HG03045 (cell line): ENCODE measurements at regions not wholly inside any gene's neighbourhood (a gene's known extent, or its start where the extent isn't known, plus 50 kb on each side); places are given as distances from the start of the nearest gene placed in this dataset.
"Not testable (repeated sequence)": the region's sequence is repeated elsewhere in the genome, so short reads cannot be mapped to it uniquely, and the experiment has no call there.

Source experiments
- ATAC-seq: cut with Tn5 transposase; IDR thresholded peaks from one replicate; pipeline ENCODE4 v1.9.1; 2021; ENCODE audit warnings: mild to moderate bottlenecking, moderate library complexity; ENCODE audit not compliant: unreplicated experiment

DNA sequence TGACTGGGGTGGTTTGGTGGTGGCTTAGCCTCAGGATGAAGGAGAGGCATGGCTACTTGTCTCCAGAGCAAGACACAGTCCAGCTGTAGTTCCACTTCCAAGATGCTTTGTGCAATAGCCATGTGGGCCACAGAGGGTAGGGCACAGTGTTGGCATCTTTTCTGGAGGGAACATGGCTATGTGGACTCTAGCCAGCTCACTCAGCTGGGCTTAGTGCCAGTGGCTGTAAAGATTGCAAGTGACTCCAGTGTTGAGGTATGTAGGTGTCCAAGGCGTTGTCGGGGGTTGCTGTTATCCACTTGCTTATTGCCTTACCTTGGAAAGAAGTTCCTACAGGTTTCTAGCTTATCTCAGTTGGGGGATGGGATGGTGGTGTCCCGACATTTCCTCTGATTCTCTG lies 233.4 kb downstream of the CD109 start:
- no peak for ATAC-seq

DNA sequence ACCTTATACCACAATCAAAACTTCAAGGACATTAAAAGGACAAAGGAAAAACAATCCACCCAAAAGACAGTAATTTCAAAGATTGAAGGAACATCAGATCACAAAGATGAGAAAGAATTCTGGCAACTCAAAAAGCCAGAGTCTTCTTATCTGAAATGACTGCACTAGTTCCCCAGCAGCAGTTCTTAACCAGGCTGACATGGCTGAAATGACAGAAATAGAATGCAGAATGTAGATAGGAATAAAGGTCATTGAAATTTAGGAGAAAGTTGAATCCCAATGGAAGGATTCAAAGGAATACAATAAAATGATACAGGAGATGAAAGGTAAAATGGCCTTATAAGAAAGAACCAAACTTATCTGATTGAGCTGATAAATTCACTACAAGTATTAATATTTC lies 231.4 kb downstream of the CD109 start:
- ATAC-seq, result no peak

DNA sequence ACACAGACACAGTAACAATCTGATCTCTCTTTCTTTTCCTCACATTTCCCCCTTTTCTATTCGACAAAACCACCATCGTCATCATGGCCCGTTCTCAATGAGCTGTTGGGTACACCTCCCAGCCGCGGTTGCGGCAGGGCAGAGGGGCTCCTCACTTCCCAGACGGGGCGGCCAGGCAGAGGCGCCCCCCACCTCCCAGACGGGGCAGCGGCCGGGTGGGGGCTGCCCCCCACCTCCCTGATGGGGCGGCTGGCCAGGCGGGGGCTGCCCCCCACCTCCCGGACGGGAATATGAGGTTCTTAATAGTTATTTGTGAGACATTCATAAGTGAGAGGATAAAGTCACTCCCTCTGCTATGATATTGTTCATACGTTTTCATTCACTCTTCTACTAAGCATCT lies 229.7 kb downstream of the CD109 start:
- not testable (repeated sequence) for ATAC-seq

DNA sequence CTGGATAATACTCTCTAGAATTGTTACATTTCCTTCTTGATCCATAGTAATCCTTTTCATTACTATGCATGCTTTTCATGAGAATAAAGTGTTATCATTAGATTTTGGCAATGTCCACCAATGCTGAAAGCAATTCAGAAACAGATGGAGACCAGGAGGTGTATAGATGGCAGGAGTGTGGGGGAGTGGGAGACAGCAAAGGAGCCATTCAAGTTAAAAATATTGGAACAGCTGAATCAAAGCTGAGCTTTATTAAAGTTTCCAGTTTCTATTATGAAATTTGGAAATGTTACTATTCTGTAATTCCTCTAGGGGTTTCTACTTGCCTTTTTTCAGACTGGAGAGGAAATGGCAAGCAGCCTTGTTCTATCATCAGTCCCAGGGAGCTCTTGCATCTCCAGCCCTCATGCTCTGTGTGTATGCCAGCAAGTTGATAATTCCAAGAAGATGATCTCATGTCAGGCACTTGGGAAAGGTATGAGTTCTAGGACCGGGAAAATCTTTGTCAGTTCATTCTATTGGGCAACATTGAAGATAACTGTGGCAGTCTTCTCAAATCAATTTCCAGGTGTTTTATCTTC lies 228.0 kb downstream of the CD109 start:
- no peak for ATAC-seq

DNA sequence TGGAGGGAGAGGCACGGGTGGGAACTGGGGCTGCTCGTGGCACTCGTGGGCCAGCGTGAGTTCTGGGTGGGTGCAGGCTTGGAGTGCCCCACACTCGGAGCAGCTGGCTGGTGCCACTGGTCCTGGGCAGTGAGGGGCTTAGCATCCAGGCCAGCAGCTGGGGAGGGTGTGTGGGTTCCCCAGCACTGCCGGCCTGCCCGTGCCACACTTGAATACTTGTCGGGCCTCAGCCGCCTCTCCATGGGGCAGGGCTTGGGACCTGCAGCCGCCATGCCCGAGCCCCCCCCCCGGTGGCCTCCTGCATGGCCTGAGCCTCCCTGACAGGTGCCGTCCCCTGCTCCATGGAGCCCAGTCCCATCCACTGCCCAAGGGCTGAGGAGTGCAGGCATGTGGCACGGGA lies 207.2 kb downstream of the CD109 start:
- ATAC-seq, result no peak

DNA sequence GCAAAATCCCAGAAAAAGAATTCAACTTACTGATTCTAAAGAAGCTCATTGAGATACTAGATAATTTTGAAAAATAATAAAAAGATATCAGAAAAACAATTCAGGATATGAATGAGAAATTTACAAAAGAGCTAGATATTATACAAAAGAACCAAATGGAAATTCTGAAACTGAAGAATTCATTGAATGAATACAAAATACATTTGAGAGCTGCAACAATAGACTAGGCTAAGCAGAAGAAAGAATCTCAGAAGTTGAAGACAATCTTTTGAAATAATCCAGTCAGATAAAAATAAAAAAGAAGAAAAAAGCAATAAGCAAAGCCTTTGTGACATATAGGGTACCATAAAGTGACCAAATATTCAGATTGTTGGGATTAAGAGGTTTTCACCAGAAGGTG lies 206.0 kb downstream of the CD109 start:
- ATAC-seq, result no peak

DNA sequence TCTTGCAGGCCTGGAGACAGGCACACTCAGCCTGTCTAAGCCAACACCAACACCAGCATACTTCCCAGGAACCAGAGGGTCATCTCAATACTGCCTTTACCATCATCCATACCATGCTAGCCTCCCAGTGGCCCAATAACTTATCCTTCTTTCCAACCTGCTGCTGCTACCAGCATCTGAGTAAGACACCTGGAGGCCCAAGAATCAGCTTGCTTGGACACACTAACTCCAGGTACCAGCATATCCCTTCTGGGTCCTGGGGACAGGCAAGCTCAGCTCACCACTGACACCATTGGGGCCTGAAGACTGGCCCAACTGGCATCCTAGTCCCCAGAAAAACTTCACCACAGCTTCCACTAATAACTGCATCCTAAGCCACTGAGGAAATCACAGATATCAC lies 205.3 kb downstream of the CD109 start:
- ATAC-seq, result no peak

DNA sequence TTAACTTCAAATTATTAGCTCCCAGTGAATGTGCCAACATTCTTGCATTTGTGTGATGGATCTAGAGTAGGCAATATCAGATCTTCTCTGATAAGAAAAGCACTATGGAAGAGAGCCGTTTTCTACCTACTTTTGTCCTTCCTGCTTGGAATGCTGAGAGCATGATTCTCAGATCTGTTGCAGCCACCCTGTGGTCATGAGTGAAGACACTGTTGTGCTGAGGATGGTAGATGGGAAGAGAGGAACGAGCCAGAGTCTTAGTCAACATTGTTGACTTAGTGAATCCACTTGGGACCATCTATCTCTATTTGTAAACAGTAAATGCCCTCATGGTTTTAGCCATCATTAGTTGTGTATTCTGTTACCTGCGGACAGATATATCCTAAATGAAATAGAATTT lies 202.6 kb downstream of the CD109 start:
- no peak for ATAC-seq

DNA sequence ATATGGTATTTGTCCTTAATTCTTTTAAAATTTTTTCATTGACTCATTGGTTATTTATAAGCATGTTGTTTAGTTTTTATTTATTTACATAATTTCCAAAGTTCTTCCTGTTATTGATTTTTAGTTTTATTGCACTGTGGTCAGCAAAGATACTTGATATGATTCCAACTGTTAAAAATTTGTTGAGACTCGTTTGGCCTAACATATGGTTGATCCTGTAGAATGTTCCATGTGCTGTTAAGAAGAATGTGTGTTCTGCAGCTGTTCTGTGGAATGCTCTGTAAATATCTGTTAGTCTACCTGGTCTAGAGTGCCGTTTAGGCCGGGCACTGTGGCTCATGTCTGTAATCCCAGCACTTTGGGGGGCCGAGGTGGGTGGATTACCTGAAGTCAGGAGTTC lies 197.7 kb downstream of the CD109 start:
- no peak for ATAC-seq

DNA sequence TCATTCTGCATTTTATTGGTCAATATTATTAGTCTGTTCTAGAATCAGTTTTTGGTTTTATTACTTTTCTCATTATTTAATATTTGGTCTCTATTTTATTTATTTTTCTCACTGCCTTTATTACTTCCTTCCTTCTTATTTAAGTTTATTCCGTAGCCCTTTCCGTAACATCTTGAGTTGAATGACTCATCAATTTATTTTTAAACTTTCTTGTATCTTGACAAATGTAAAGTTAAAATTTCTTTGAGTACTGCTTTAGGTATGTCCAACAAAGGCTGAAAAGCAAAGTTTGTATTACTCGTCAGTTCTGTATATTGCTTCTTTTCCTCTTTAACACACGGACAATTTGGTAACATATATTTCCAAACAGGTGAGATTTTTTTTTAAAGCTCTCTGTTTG lies 192.0 kb downstream of the CD109 start:
- ATAC-seq, result no peak

DNA sequence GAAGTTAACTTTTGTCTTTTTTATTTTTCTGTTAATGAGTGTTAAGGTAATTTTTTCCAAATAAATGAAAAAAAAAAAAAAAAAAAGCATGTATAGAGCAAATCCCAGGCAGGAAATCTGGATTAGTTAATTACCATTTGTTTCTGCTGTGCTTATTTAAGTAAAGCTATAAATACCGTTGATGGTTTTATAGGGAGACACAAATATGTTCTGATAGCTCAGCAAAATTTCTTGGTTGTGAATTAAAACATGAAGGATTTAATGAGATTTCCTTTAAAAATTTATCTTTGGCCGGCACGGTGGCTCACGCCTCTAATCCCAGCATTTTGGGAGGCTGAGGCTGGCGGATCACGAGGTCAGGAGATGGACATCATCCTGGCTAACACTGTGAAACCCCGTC lies 189.4 kb downstream of the CD109 start:
- ATAC-seq, result no peak

DNA sequence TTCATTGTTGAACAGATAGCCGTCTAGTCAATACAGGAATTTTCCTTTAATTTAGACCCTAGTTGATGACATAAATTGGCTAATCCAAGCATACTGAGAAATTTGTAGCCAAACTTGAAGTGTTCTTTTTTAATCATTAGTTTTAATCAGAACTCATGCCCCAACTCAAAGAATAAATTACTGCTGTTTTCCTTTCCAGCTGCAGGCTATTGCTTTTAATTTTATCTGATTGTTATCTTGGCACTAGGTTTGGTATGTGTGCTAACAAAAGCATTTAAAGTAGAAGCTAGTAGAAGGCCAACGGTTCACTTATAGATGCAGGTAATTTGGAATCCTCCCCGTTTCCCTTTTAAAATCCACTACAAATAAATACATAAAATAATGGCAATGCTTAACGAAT lies 188.5 kb downstream of the CD109 start:
- no peak for ATAC-seq

DNA sequence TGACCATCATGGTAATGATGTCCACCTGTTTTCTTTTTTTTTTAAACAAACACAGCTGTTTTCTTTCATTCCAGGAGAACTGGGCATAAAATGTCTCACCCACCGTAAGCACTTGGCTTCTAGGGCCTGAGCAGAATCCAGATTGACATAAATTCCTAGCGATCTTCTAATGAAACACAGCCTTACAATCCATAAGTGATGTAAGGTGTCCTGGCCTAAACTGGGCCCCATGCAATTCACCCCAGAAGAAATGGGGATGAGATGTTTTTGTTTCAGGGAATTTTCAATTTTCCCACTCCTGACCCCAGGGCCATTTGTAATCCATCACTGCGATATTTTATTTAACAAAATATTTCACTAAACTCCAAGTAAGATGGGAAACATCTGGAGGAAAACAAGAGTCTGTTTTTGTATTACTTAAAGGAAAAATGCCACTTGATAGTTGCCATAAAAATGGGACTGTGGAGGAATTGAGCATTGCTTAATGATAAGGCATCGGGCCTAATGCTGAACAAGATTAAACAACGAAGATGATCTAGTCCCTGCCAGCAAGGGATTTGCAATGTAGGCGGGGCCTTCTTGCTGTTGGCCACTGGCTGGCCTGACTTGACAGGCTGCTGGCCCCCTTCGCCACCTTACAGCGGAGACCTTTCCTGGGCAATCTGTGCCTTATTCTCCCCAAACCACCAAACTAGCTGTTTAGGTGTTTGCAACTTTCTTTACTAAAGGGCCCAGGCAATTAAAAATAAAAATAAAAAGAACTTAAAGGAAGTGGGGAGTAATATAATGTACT lies 183.7 kb downstream of the CD109 start:
- no peak for ATAC-seq

DNA sequence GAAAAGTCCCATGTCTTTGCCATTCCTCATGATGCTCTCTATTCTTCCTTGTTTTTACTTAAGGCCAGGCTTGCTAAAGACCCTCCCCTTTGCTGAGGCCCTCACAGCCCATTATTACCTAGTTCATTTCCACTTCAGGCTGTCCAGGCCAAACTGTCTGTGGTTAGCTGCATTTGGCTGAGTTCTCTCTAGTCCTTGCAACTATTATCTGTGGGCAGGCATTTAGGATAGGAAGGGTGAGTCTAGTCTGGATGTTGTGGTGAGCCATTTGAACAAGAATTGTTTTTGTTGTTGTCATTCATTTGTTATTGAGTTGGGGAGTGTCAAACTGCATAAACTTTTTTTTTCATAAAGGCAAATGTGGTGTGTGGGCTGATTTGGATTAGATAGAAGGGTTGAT lies 182.4 kb downstream of the CD109 start:
- no peak for ATAC-seq
